8988T (cell line): ENCODE measurements at regions not wholly inside any gene's neighbourhood (a gene's known extent, or its start where the extent isn't known, plus 50 kb on each side); places are given as distances from the start of the nearest gene placed in this dataset.

ENCODE experiments used
- DNase-seq: peaks from one replicate; pipeline ENCODE4 v3.0.0; 2011

GRCh38 chr10:64468219-64468618 lies 947.0 kb downstream of the REEP3 start:
- no peak for DNase-seq

GRCh38 chr10:64476506-64476905 lies 955.3 kb downstream of the REEP3 start:
- no peak for DNase-seq

GRCh38 chr10:64477791-64478190 lies 956.6 kb downstream of the REEP3 start:
- DNase-seq: no peak

- DNase-seq: no peak
Measured at GRCh38 chr10:64484811-64485330, 963.7 kb downstream of the REEP3 start.

GRCh38 chr10:64486149-64486548 lies 964.9 kb downstream of the REEP3 start:
- no peak for DNase-seq

GRCh38 chr10:64486901-64487300 lies 965.7 kb downstream of the REEP3 start:
- no peak for DNase-seq

- DNase-seq: no peak
Measured at GRCh38 chr10:64494901-64495300, 973.7 kb downstream of the REEP3 start.

GRCh38 chr10:64497306-64497705 lies 976.1 kb downstream of the REEP3 start:
- DNase-seq: no peak

- DNase-seq: no peak
Measured at GRCh38 chr10:64501807-64502206, 980.6 kb downstream of the REEP3 start.

GRCh38 chr10:64502936-64503335 lies 981.7 kb downstream of the REEP3 start:
- DNase-seq: no peak

- DNase-seq: no peak
Measured at GRCh38 chr10:64503429-64503828, 982.2 kb downstream of the REEP3 start.

GRCh38 chr10:64505501-64505900 lies 984.3 kb downstream of the REEP3 start:
- DNase-seq: no peak

- DNase-seq: no peak
Measured at GRCh38 chr10:64506963-64507362, 985.8 kb downstream of the REEP3 start.

GRCh38 chr10:64507651-64508028 lies 986.4 kb downstream of the REEP3 start:
- no peak for DNase-seq

- no peak for DNase-seq
Measured at GRCh38 chr10:64508029-64508661, 986.9 kb downstream of the REEP3 start.

GRCh38 chr10:64515970-64516699 lies 994.9 kb downstream of the REEP3 start:
- no peak for DNase-seq

GRCh38 chr10:64518456-64518855 lies 997.3 kb downstream of the REEP3 start:
- no peak for DNase-seq

- DNase-seq: no peak
Measured at GRCh38 chr10:64519427-64519826, 998.2 kb downstream of the REEP3 start.

- no peak for DNase-seq
Measured at GRCh38 chr10:64519831-64520230, 998.6 kb downstream of the REEP3 start.

- no peak for DNase-seq
Measured at GRCh38 chr10:64523065-64523759, 1002.0 kb downstream of the REEP3 start.

- DNase-seq: no peak
Measured at GRCh38 chr10:64528294-64529002, 1007.2 kb downstream of the REEP3 start.

GRCh38 chr10:64529003-64529350 lies 1007.8 kb downstream of the REEP3 start:
- no peak for DNase-seq

GRCh38 chr10:64534616-64535015 lies 1013.4 kb downstream of the REEP3 start:
- DNase-seq: no peak
